HuH-7.5 (cell line): ENCODE measurements at regions not wholly inside any gene's neighbourhood (a gene's known extent, or its start where the extent isn't known, plus 50 kb on each side); places are given as distances from the start of the nearest gene placed in this dataset.
A peak's percentile ranks its signal among the peaks of the same experiment; 100 is the strongest.

ENCODE experiments used
- DNase-seq: peaks from one replicate; pipeline ENCODE4 v3.0.0; 2011; ENCODE audit warnings: low spot score

GRCh38 chr4:138078751-138079520 is 163.2 kb downstream of the SLC7A11 start:
- no peak for DNase-seq

GRCh38 chr4:138078253-138078652 is 163.9 kb downstream of the SLC7A11 start:
- no peak for DNase-seq

GRCh38 chr4:138076561-138076960 is 165.6 kb downstream of the SLC7A11 start:
- DNase-seq: no peak

- DNase-seq: no peak
Measured at GRCh38 chr4:138070816-138071215, 171.3 kb downstream of the SLC7A11 start.

GRCh38 chr4:138063581-138063980 is 178.6 kb downstream of the SLC7A11 start:
- no peak for DNase-seq

- DNase-seq: no peak
Measured at GRCh38 chr4:138062929-138063328, 179.2 kb downstream of the SLC7A11 start.

GRCh38 chr4:138056541-138056940 is 185.6 kb downstream of the SLC7A11 start:
- DNase-seq: no peak

GRCh38 chr4:138055890-138056289 is 186.3 kb downstream of the SLC7A11 start:
- DNase-seq: no peak

- peak; percentile 16 for DNase-seq
Measured at GRCh38 chr4:138053641-138054301, 188.4 kb downstream of the SLC7A11 start.

- no peak for DNase-seq
Measured at GRCh38 chr4:138052806-138053632, 189.1 kb downstream of the SLC7A11 start.

- DNase-seq: no peak
Measured at GRCh38 chr4:138051157-138051556, 191.0 kb downstream of the SLC7A11 start.

GRCh38 chr4:138050601-138051000 is 191.5 kb downstream of the SLC7A11 start:
- DNase-seq: no peak

GRCh38 chr4:138049355-138049754 is 192.8 kb downstream of the SLC7A11 start:
- no peak for DNase-seq

GRCh38 chr4:138047290-138047689 is 194.9 kb downstream of the SLC7A11 start:
- DNase-seq: no peak

GRCh38 chr4:138045036-138045435 is 197.1 kb downstream of the SLC7A11 start:
- DNase-seq: no peak

GRCh38 chr4:138039010-138039409 is 203.1 kb downstream of the SLC7A11 start:
- DNase-seq: no peak

- DNase-seq: no peak
Measured at GRCh38 chr4:138037696-138038095, 204.5 kb downstream of the SLC7A11 start.

- DNase-seq: peak; percentile 13
Measured at GRCh38 chr4:138035781-138036258, 206.3 kb downstream of the SLC7A11 start.

- DNase-seq: no peak
Measured at GRCh38 chr4:138034871-138035270, 207.3 kb downstream of the SLC7A11 start.

GRCh38 chr4:138032222-138032621 is 209.9 kb downstream of the SLC7A11 start:
- DNase-seq: no peak

GRCh38 chr4:138030375-138030774 is 211.8 kb downstream of the SLC7A11 start:
- DNase-seq: no peak

GRCh38 chr4:138028923-138029322 is 213.2 kb downstream of the SLC7A11 start:
- no peak for DNase-seq
